SH-SY5Y (cell line): ENCODE measurements at regions not wholly inside any gene's neighbourhood (a gene's known extent, or its start where the extent isn't known, plus 50 kb on each side); places are given as distances from the start of the nearest gene placed in this dataset.

Experiments used
- GATA2 ChIP-seq: IDR thresholded peaks from 2 replicates; pipeline ENCODE4 v1.6.1; 2011; ENCODE audit warnings: mild to moderate bottlenecking, low read depth, low read length
- GATA3 ChIP-seq: IDR thresholded peaks from 2 replicates; pipeline ENCODE4 v1.6.1; 2011; ENCODE audit warnings: low read depth, mild to moderate bottlenecking, low read length, moderate library complexity

DNA sequence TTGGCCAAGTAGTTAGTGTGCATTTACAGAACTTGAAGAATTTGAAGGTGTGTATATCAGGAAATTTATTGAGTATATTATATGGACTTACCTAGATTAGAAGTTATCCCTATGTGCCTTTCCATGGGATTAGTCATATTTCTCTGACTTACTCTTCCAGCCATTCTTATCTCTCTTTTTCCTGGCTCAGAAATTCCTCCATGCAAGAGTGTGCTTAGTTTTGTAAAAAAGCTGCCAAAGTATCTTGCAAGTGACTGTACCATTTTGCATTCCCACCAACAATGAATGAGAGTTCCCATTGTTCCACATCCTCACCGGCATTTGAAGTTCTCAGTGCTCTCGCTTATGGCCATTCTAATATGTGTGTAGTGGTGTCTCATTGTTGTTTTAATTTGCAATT is 82.2 kb upstream of the GUCA2B start:
- TF ChIP-seq GATA2 (no peak), GATA3 (no peak)
